ENCODE measurements at regions not wholly inside any gene's neighbourhood (a gene's known extent, or its start where the extent isn't known, plus 50 kb on each side); places are given as distances from the start of the nearest gene placed in this dataset.

DNA sequence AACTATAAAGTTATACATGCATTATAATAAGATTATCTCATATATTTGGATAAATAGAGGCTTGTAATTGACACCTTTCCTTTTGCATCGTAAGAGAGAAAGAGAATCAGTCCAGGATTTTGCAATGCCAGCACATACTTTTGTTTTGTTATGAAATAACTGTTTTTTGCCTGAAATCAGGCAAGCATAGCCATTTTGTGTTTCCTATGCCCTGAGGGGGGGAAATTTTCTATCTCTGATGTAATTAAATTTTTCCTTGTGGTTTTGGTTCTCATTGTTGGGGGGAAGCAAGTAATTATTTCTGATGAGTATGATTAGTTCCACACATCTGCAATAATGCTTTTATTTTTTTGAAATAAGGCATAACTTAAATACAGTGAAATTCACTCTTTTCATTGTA lies 229.4 kb downstream of the NDFIP2 start:
- TF ChIP-seq, protein P1, sequence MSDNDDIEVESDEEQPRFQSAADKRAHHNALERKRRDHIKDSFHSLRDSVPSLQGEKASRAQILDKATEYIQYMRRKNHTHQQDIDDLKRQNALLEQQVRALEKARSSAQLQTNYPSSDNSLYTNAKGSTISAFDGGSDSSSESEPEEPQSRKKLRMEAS (IDR thresholded peaks at IDR 0.05) = no peak
- TF ChIP-seq HNF4G (IDR thresholded peaks at IDR 0.05) = no peak
- TF ChIP-seq, protein P2, sequence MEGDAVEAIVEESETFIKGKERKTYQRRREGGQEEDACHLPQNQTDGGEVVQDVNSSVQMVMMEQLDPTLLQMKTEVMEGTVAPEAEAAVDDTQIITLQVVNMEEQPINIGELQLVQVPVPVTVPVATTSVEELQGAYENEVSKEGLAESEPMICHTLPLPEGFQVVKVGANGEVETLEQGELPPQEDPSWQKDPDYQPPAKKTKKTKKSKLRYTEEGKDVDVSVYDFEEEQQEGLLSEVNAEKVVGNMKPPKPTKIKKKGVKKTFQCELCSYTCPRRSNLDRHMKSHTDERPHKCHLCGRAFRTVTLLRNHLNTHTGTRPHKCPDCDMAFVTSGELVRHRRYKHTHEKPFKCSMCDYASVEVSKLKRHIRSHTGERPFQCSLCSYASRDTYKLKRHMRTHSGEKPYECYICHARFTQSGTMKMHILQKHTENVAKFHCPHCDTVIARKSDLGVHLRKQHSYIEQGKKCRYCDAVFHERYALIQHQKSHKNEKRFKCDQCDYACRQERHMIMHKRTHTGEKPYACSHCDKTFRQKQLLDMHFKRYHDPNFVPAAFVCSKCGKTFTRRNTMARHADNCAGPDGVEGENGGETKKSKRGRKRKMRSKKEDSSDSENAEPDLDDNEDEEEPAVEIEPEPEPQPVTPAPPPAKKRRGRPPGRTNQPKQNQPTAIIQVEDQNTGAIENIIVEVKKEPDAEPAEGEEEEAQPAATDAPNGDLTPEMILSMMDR (IDR thresholded peaks at IDR 0.05; ENCODE audit: low read depth, low read length, missing input control) = no peak
- no peak for TF ChIP-seq GABPA (IDR thresholded peaks at IDR 0.05 in 1 of 2, conservative IDR thresholded peaks at IDR 0.05 in 1 of 2)
- no peak for TF ChIP-seq FOXA2 (IDR thresholded peaks at IDR 0.05)
- TF ChIP-seq TAF1 (conservative IDR thresholded peaks at IDR 0.05) = no peak
- TF ChIP-seq, protein P3, sequence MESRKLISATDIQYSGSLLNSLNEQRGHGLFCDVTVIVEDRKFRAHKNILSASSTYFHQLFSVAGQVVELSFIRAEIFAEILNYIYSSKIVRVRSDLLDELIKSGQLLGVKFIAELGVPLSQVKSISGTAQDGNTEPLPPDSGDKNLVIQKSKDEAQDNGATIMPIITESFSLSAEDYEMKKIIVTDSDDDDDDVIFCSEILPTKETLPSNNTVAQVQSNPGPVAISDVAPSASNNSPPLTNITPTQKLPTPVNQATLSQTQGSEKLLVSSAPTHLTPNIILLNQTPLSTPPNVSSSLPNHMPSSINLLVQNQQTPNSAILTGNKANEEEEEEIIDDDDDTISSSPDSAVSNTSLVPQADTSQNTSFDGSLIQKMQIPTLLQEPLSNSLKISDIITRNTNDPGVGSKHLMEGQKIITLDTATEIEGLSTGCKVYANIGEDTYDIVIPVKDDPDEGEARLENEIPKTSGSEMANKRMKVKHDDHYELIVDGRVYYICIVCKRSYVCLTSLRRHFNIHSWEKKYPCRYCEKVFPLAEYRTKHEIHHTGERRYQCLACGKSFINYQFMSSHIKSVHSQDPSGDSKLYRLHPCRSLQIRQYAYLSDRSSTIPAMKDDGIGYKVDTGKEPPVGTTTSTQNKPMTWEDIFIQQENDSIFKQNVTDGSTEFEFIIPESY (IDR thresholded peaks at IDR 0.05) = no peak
- TF ChIP-seq YY1 (IDR thresholded peaks at IDR 0.05) = no peak
- TF ChIP-seq, protein P4, sequence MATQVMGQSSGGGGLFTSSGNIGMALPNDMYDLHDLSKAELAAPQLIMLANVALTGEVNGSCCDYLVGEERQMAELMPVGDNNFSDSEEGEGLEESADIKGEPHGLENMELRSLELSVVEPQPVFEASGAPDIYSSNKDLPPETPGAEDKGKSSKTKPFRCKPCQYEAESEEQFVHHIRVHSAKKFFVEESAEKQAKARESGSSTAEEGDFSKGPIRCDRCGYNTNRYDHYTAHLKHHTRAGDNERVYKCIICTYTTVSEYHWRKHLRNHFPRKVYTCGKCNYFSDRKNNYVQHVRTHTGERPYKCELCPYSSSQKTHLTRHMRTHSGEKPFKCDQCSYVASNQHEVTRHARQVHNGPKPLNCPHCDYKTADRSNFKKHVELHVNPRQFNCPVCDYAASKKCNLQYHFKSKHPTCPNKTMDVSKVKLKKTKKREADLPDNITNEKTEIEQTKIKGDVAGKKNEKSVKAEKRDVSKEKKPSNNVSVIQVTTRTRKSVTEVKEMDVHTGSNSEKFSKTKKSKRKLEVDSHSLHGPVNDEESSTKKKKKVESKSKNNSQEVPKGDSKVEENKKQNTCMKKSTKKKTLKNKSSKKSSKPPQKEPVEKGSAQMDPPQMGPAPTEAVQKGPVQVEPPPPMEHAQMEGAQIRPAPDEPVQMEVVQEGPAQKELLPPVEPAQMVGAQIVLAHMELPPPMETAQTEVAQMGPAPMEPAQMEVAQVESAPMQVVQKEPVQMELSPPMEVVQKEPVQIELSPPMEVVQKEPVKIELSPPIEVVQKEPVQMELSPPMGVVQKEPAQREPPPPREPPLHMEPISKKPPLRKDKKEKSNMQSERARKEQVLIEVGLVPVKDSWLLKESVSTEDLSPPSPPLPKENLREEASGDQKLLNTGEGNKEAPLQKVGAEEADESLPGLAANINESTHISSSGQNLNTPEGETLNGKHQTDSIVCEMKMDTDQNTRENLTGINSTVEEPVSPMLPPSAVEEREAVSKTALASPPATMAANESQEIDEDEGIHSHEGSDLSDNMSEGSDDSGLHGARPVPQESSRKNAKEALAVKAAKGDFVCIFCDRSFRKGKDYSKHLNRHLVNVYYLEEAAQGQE (IDR thresholded peaks at IDR 0.05) = no peak
- TF ChIP-seq, protein P5, sequence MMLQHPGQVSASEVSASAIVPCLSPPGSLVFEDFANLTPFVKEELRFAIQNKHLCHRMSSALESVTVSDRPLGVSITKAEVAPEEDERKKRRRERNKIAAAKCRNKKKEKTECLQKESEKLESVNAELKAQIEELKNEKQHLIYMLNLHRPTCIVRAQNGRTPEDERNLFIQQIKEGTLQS (IDR thresholded peaks at IDR 0.05) = no peak
- no peak for TF ChIP-seq NR2F2 (IDR thresholded peaks at IDR 0.05)
- no peak for TF ChIP-seq RXRA (IDR thresholded peaks at IDR 0.05)
- TF ChIP-seq FOXA1 (IDR thresholded peaks at IDR 0.05) = no peak
- no peak for TF ChIP-seq RAD21 (IDR thresholded peaks at IDR 0.05)

Measured in liver (tissue), 3 donors.